GM21423 (cell line): ENCODE measurements at regions not wholly inside any gene's neighbourhood (a gene's known extent, or its start where the extent isn't known, plus 50 kb on each side); places are given as distances from the start of the nearest gene placed in this dataset.

ENCODE experiments used
- ATAC-seq: cut with Tn5 transposase; IDR thresholded peaks from one replicate; pipeline ENCODE4 v1.9.1; 2021; ENCODE audit warnings: mild to moderate bottlenecking, moderate library complexity; ENCODE audit not compliant: unreplicated experiment

DNA sequence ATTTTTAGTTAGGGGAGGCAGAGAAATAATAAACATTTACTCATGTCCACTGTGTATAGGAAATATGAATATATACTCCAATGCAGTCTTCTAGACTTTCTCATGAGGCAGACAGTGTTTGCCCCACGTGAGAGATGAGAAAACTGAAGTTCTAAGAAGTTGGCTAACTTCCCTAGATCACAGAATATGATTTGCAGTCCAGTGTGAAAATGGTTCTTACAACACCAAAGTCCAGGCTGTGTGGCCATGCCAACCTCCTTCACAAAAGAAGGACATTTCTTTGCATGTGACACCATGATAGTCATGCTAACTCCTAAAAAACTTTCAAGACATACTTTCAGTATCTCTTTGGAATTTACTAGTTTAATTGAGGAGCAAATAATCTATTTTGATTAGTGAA, 143.7 kb downstream of the IRS1 start:
- ATAC-seq = no peak

DNA sequence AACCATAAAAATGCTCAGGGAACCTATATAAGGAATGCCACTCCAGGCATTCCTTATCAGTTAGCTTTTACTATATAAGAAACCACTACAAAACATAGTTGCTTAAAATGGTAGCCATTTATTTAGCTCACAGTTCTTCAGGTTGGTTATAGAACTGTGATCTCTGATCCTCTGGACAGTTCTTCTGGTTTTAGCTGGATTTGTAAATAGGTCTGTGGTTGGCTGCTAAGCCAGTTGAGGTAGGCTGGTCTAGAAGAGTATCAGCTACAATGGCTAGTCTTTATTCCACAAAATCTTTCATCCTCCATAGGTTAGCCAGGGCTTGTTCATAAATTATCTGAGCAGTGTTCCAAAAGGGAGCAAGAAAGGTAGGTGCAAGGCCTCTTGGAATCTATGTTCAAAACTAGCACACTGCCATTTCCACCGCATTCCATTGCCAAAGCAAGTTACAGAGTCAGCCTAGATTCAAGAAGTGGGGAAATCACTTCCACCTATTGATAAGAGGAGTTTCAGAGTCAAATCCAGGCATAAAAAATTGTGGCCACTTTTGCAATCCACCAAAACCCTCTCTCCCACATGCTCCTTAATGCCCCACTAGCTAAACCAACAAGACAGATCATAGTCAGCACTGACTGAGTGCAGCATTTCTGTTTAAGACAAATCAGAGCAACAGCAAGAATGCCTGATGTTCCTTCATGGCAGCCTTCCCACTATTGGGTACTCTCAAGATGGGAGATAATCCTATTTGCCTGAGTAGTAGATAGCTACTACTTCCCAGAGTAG, 146.4 kb downstream of the IRS1 start:
- ATAC-seq = no peak

DNA sequence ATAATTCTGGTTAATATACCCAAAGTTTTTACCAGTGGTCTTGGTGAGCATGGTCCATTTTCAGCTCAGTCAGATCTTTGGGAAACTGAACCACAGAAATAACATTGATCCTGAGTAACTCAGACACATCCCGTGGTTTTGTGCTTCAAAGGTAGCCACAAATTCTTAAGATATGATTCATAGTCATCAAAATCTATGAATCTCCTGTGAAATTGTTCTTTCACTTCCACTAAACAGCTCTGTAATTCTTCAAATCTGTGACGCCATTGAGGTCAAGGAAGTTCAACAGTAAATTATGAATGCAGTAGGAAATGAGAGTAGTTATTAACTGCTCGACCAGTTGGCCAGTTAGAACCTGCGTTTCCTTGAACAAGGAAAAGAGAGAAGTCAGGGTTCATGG, 147.3 kb downstream of the IRS1 start:
- peak; percentile 69 for ATAC-seq

DNA sequence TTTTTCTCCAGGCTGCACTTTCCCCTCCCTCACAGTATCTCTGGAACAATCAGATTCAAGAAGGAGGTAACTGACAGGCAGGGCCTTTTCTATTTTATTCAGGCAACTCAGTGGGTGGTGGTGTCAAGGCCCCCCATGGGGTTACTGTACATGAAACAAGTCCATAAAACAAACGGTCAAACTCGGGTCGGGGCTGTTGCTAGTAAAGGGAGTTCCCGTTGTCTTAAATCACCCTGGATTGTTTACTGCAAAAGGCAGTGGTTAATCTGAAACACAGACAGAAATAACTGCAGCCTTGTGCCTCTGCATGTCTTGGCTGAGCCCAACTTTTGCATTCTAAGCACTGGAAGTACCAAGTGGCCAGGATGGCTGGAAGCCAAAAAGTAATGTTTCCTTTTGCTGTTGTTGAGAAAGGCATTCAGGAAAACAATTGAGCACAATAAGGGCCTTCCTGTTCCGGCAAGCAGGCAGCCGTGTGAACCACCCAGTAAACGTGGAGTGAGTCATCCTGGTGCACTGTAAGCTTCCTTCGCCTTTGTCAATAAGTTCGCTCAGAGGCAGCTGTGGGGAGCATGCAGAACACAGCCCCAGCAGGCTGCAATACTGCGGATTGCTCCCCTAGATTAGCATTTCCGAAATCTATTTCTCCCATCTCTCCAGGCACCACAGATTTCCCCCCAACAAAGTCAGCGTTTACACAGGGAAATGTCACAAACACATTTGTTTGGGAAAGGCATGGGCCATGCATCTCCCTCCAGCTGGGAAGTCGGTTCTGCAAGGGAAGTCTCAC, 149.6 kb downstream of the IRS1 start:
- peak; percentile 87 for ATAC-seq

DNA sequence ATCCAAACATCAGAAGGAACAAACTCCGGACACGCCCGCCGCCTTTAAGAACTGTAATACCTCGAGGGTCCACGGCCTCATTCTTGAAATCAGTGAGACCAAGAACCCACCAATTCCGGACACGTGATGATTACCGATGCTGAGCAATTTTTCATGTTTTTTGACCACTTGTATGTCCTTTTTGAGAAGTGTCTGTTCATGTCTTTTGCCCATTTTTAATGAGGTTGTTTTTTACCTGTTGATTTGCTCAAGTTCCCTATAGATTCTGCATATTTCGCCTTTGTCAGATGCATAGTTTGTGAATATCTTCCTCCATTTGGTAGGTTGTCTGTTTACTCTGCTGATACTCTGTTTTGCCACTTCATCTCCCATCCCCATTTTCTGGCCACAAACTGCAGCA, 150.4 kb downstream of the IRS1 start:
- no peak for ATAC-seq

DNA sequence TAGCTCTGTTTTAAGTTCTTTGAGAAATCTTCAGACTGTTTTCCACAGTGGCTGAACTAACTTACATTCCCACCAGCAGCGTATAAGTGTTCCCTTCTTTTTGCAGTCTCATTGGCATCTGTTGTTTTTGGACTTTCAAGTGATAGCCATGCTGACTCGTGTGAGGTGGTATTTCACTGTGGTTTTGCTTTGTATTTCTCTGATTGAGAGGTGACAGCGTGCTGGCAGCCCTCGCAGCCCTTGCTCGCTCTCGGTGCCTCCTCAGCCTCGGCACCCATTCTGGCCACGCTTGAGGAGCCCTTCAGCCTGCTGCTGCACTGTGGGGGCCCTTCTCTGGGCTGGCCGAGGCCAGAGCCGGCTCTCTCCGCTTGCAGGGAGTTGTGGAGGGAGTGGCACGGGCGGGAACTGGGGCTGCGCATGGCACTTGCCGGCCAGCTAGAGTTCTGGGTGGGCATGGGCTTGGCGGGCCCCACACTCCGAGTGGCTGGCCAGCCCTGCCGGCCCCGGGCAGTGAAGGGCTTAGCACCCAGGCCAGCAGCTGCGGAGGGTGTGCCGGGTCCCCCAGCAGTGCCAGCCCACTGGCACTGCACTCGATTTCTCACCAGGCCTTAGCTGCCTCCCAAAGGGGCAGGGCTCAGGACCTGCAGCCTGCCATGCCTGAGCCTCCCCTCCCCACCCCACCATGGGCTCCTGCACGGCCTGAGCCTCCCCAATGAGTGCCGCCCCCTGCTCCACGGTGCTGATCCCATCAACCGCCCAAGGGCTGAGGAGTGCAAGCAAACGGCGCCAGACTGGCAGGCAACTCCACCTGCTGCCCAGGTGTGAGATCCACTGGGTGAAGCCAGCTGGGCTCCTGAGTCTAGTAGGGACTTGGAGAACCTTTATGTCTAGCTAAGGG, 151.8 kb downstream of the IRS1 start:
- no peak for ATAC-seq

DNA sequence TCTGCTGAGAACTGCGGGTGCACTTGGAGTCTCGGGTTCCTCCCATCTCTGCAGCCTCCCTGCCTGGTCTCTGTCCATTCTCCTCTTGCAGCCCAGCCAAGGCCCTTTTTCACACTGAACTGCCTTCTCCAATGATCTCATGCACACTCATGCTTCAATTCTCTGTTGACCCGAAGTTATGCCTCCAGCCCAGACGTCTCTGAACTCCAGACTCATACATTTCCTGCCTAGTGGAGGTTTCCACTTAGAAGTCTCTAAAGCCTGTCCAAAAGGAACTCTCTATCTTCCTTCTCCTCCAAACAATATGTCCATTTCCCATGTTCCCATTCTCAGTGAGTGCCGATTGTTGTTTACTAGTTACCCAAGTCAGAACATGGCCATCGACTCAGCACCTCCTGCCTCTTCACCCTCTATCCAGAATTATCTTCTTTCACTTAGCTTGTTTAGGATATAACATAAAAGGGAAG, 155.2 kb downstream of the IRS1 start:
- ATAC-seq = no peak

DNA sequence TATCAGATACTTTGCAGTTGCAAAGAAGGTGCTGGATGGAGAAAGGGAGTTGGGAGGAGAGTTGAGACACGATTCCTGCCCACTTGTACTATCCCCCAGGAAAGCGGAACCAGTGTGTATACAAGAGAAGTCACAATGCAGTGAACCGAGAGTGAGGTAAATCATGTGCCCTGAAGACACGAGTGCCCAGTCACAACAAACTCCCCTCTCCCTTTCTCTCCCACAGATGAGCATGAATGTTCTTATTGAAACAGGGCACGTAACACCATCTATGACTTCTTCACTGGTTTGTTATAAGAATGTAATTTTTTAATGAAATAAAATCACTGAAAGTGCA, 155.7 kb downstream of the IRS1 start:
- no peak for ATAC-seq

DNA sequence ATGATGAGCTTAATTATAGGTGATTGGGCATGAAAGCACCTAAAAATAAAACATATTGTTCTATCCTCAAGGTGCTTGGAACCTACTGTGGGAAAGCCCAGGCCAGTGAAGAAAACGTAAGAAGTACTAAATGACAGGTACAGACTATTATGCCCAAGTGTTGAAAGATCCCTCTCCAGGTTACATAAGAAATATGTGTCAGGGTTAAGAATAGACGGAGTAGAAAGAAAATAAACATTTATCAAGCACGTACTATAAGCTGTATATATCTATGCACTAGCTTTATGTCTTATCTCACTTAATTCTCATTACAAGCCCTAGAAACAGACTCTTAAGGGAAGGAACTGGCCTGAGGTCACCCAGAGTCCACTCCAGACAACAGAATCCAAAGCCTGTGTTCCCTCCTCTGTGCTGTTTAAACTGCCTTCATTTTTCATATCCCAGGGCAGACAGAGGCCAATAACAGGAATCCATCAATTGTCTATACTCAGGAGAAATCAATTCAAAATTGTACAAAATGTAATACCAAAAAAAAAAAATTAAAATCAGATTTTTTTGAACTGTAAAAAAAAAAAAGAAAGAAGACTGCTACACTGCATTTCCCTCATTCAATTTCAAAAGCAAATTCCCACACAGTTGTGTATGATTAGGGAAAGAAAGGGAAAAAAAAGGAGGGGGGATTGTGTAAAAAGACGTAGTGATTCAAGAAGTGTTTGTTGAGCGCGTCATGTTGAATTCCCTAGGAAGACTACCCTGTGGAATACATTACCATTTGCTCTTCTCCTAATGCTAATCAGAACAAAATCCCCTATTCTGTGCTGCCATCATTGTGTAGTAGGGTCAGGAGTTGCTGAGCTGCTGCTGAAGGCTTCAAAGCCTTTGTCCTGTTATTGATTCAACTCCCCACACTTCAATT, 156.3 kb downstream of the IRS1 start:
- ATAC-seq = no peak

DNA sequence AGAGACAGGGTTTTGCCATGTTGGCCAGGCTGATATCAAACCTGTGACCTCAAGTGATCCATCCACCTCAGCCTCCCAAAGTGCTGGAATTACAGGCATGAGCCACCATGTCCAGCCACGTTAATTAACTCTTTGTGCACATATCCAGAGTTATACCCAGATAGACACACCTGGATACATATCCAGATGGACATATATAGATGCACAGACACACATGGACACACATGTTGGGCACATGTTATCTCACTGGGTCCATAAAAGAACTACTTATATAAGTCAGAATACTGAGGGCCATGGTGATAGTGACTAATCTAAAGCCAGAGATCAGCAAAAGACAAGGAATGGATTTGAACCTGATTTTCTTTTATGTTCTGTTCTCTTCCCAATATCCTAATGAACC, 158.6 kb downstream of the IRS1 start:
- no peak for ATAC-seq

DNA sequence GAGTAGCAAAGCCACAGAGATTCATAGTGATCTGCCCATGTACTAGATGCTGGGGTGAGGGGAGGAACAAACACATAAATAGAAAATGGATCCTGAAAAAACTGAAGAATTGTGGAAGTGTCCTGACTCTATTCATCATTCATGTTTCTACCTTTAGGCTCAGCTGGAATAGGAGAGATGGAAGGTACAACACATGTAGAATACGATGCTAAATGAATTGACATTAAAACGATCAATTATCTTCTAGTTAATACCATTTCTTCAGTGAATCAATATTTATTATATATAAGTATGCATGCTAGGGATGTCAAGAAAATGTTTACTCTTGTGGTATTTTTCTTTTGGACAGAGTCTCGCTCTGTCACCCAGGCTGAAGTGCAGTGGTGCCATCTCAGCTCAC, 159.1 kb downstream of the IRS1 start:
- no peak for ATAC-seq

DNA sequence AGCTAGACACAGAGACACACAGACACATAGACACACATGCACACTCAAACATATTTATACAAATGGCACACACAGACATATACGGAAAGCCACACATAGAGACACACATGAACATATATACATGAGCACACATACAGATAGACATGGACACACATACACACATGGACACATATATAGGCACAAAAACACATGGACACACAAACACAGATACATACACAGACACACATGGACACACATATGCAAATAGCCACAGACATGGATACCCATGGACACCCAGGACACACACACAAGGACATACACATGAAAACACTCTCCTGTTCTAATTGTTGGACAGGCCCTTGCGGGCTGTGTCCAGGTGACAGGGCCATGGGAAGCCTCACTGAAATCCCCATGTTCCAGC, 160.1 kb downstream of the IRS1 start:
- no peak for ATAC-seq

DNA sequence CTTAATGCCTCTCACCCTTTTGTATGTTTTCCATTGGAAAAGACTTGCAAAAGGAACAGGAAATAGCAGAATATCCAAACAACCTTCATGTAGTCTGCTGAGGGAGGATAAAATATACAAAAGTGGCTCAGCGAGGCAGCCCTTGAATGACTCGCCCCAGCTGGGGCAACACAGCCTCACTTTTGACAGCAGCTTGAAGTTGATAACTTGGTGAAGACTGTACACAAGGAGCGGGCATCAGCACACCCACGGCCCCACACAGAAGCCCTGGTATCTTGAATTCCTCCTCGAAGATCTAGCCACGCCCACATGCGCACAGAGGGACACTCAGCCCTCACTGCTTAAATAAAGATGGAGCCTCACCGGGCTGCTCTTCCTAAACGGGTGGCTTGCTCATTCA, 161.0 kb downstream of the IRS1 start:
- no peak for ATAC-seq

DNA sequence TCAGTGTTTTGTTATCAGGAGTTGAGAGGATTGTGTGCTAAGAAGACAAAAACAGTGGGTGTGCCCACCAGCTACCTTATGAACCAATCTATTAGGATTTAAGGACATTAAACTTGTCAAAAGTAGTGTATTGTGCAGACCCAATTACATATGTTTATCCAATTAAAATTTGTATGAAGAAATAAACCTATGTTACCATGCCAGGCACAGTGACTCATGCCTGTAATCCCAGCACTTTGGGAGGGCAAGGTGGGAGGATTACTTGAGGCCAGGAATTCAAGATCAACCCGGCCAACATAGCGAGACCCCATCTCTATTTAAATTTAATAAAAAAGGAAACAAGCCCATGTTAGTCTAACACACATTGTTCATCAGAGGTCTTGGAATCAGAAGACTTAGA, 162.2 kb downstream of the IRS1 start:
- no peak for ATAC-seq

DNA sequence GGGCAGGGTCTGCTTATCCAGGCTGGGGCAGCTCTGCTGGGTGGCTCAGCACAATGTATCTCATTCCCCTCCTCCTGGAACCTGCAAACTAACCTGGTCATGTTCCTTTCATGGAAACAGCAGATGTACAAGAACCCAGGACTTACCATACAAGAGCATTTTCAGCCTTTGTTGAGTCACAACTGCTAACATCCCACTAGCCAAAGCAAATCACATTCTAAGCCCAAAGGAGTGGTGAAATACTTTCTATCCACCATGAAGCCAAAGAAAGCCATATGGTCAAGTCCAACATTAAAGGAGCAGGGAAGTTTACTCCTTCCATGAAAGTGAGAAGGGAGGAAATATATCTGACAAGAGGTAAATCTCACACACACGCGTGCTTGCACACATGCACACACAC, 163.0 kb downstream of the IRS1 start:
- ATAC-seq = no peak

DNA sequence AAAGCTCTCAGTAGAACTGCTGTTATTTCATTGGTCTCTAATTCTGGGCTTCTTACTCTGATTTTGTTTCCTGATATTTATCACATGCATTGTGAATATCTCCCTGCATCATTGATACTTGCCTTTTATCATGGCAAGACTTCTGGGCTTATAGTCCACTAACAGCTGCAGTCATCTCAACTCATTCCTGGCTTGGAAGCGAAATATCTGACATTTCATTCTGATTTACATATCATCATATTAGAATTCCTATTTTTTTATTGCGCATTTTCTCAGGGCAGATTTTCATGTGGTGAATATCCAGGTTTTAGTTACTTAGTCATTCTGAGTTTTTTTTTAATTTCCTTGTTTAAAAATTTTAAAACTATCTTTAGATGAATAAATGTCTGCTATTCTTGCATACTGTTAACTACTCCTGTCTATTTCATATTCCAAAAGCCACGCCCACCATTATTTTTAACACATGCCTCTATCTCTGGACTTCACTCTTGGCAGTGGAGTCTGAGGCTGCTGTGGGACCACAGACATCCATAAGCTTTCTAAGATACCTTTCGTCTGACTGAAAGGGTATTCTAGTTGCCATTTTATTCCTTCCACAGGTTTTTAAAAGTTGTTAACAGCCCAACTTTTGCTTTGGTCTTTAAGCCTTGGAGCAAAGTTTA, 164.5 kb downstream of the IRS1 start:
- ATAC-seq = no peak

DNA sequence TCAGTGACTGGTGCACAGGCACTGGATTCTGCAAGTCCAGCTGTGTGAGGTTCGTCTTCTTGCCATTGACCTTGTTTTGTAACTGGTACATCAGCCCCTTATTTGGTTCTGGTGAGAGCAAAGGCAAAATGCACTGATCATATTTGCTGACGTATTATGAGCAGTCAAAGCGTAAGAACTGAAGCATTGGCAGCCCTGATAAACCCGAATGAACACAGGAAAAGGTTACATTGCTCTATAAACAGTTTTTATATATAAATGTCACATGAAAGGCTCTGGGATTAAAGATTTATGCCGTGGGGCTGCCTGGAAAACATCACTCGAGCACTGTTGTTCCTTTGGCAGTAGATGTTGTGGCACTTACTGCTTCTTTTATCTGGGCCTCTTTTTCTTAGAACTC, 167.9 kb downstream of the IRS1 start:
- no peak for ATAC-seq

DNA sequence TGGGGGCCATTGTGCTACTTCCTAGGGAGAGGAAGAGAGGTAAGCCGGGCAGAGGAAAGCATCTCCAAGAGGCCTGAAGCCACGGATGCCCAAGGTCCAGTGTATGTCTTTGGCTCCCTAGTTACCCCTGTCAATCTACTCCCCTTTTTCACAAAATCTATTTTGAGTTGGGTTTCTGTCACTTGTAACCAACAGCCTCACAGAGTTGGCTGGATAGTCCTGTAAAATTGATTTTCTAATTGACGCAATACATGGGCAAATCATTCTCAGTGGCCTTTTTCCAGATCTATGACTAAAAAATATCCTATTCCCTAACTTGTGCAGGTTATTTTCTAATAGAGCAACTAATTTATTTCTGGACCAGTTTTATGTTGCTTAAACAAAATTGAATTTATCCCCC, 168.4 kb downstream of the IRS1 start:
- ATAC-seq = no peak

DNA sequence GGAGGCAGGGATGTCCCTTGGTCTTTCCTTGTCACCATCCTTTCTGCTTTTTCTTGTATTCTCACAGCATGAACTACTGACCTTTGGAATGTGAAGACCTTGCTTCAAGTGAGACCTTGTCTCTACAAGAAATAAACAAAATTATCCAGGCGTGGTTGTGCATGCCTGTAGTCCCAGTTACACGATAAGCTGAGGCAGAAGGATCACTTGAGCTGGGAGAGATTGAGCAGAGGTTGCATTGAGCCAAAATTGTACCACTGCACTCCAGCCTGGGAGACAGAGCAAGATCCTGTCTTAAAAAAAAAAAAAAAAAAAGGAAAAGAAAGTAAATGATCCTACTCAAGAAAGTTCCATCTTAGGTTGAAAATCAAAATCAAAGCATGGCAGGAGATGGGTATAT, 173.7 kb downstream of the IRS1 start:
- ATAC-seq = no peak
